HepG2 (cell line): ENCODE measurements at regions not wholly inside any gene's neighbourhood (a gene's known extent, or its start where the extent isn't known, plus 50 kb on each side); places are given as distances from the start of the nearest gene placed in this dataset.

Experiments
- ARNTL ChIP-seq: sonication (generic); formaldehyde crosslinking; IDR thresholded peaks from 2 replicates; pipeline ENCODE4 v1.4.0; 2020; ENCODE audit warnings: mild to moderate bottlenecking, missing genetic modification reagents
- CREBL2 ChIP-seq: sonication (generic); formaldehyde crosslinking; IDR thresholded peaks from 2 replicates; pipeline ENCODE4 v1.8.1; 2023; ENCODE audit warnings: missing genetic modification reagents, mild to moderate bottlenecking, borderline replicate concordance
- CREM ChIP-seq, 2 experiments: sonication (generic) in 1 of 2; formaldehyde crosslinking in 1 of 2; IDR thresholded peaks; 2 replicates each; pipeline versions ENCODE4 v1.4.0 to v1.6.1; 2016 to 2020; ENCODE audit warnings: antibody characterized with exemption in 1 of 2, mild to moderate bottlenecking in 1 of 2, missing genetic modification reagents in 1 of 2
- FLYWCH1 ChIP-seq: sonication (generic); formaldehyde crosslinking; IDR thresholded peaks from 2 replicates; pipeline ENCODE4 v1.8.1; 2023; ENCODE audit warnings: mild to moderate bottlenecking, missing genetic modification reagents
- FOXO1 ChIP-seq: sonication (generic); formaldehyde crosslinking; IDR thresholded peaks from 2 replicates; pipeline ENCODE4 v1.4.0; 2020; ENCODE audit warnings: missing genetic modification reagents
- GLMP ChIP-seq: sonication (generic); formaldehyde crosslinking; IDR thresholded peaks from 2 replicates; pipeline ENCODE4 v1.9.0; 2021; ENCODE audit warnings: missing genetic modification reagents, mild to moderate bottlenecking, borderline replicate concordance
- GMEB1 ChIP-seq: sonication (generic); formaldehyde crosslinking; IDR thresholded peaks from 2 replicates; pipeline ENCODE4 v1.5.1; 2020; ENCODE audit warnings: missing genetic modification reagents, mild to moderate bottlenecking, borderline replicate concordance
- HDAC1 ChIP-seq: sonication (generic); formaldehyde crosslinking; IDR thresholded peaks from 2 replicates; pipeline ENCODE4 v1.5.1; 2020; ENCODE audit warnings: mild to moderate bottlenecking, missing genetic modification reagents
- HMGXB4 ChIP-seq, 2 experiments: sonication (generic) in 1 of 2; formaldehyde crosslinking in 1 of 2; IDR thresholded peaks; 2 replicates each; pipeline versions ENCODE4 v1.4.0 to v1.6.1; 2018 to 2020; ENCODE audit warnings: missing genetic modification reagents in 2 of 2, borderline replicate concordance in 1 of 2, low read depth in 1 of 2, mild to moderate bottlenecking in 1 of 2, missing biosample characterization in 1 of 2
- HNF4A ChIP-seq: sonication (generic); formaldehyde crosslinking; IDR thresholded peaks from 2 replicates; pipeline ENCODE4 v1.4.0; 2020; ENCODE audit warnings: missing genetic modification reagents
- MAFG ChIP-seq: sonication (generic); formaldehyde crosslinking; IDR thresholded peaks from 2 replicates; pipeline ENCODE4 v1.5.1; 2020; ENCODE audit warnings: mild to moderate bottlenecking, missing genetic modification reagents
- MED13 ChIP-seq: sonication (generic); formaldehyde crosslinking; IDR thresholded peaks from 2 replicates; pipeline ENCODE4 v1.5.0; 2020; ENCODE audit warnings: missing genetic modification reagents
- MEF2D ChIP-seq: sonication (generic); formaldehyde crosslinking; IDR thresholded peaks from 2 replicates; pipeline ENCODE4 v1.5.1; 2020; ENCODE audit warnings: mild to moderate bottlenecking, missing genetic modification reagents
- MLLT10 ChIP-seq: sonication (generic); formaldehyde crosslinking; IDR thresholded peaks from 2 replicates; pipeline ENCODE4 v1.4.0; 2020; ENCODE audit warnings: missing genetic modification reagents
- MXI1 ChIP-seq: IDR thresholded peaks from 3 replicates; pipeline ENCODE4 v1.6.1; 2012; ENCODE audit warnings: low read depth, low read length, inconsistent platforms, borderline replicate concordance
- NR2C2 ChIP-seq: sonication (generic); formaldehyde crosslinking; IDR thresholded peaks from 2 replicates; pipeline ENCODE4 v1.4.0; 2020; ENCODE audit warnings: missing genetic modification reagents, mild to moderate bottlenecking, moderate library complexity, borderline replicate concordance
- PLRG1 ChIP-seq: fragments of 450-650 bp; conservative IDR thresholded peaks from 2 replicates; pipeline ENCODE4 v1.6.1; 2016
- SMAD1 ChIP-seq: sonication (generic); formaldehyde crosslinking; IDR thresholded peaks from 2 replicates; pipeline ENCODE4 v1.4.0; 2020; ENCODE audit warnings: missing genetic modification reagents, low read depth, mild to moderate bottlenecking, borderline replicate concordance
- SPEN ChIP-seq: sonication (generic); formaldehyde crosslinking; IDR thresholded peaks from 2 replicates; pipeline ENCODE4 v1.5.1; 2020; ENCODE audit warnings: low read depth, mild to moderate bottlenecking, missing genetic modification reagents
- SYNCRIP ChIP-seq: fragments of 200-400 bp; formaldehyde crosslinking; IDR thresholded peaks from 2 replicates; pipeline ENCODE4 v1.6.1; 2018; ENCODE audit warnings: mild to moderate bottlenecking, low read depth, low read length; ENCODE audit not compliant: insufficient read depth
- ZFP37 ChIP-seq: sonication (generic); formaldehyde crosslinking; IDR thresholded peaks from 2 replicates; pipeline ENCODE4 v1.4.0; 2020; ENCODE audit warnings: missing genetic modification reagents, borderline replicate concordance
- ZMYM3 ChIP-seq: sonication (generic); formaldehyde crosslinking; IDR thresholded peaks from 2 replicates; pipeline ENCODE4 v1.5.1; 2020; ENCODE audit warnings: mild to moderate bottlenecking, missing genetic modification reagents
- ZNF563 ChIP-seq: sonication (generic); formaldehyde crosslinking; IDR thresholded peaks from 2 replicates; pipeline ENCODE4 v1.8.0; 2022; ENCODE audit warnings: mild to moderate bottlenecking, moderate library complexity, missing genetic modification reagents
- ZNF570 ChIP-seq: sonication (generic); formaldehyde crosslinking; IDR thresholded peaks from 2 replicates; pipeline ENCODE4 v1.4.0; 2020; ENCODE audit warnings: mild to moderate bottlenecking, missing genetic modification reagents, borderline replicate concordance
- ZNF709 ChIP-seq: sonication (generic); formaldehyde crosslinking; IDR thresholded peaks from 2 replicates; pipeline ENCODE4 v1.5.0; 2020; ENCODE audit warnings: mild to moderate bottlenecking, missing genetic modification reagents
- ZNF713 ChIP-seq: sonication (generic); formaldehyde crosslinking; IDR thresholded peaks from 2 replicates; pipeline ENCODE4 v1.4.0; 2020; ENCODE audit warnings: mild to moderate bottlenecking, missing genetic modification reagents
- ZNF75D ChIP-seq: sonication (generic); formaldehyde crosslinking; IDR thresholded peaks from 2 replicates; pipeline ENCODE4 v1.8.1; 2023; ENCODE audit warnings: missing genetic modification reagents, mild to moderate bottlenecking, borderline replicate concordance
- ZSCAN9 ChIP-seq: IDR thresholded peaks from 2 replicates; pipeline ENCODE4 v1.6.1; 2016; ENCODE audit warnings: borderline replicate concordance

GRCh38 chr9:78406933-78407332, 110.0 kb downstream of the PSAT1 start (continued):
- TF ChIP-seq CREBL2 (CRISPR knock-in tag) (no peak), MED13 (CRISPR knock-in tag) (no peak), MXI1 (peak; percentile 61; the same call in 1 of the 3 replicates), ZNF563 (CRISPR knock-in tag) (no peak), ZSCAN9 (CRISPR knock-in tag) (0 out of 2 replicates have a peak, but pooled peaks have one; percentile 64), FOXO1 (CRISPR knock-in tag) (peak; percentile 76), ZMYM3 (CRISPR knock-in tag) (no peak), FLYWCH1 (no peak), ZNF713 (CRISPR knock-in tag) (no peak), SMAD1 (CRISPR knock-in tag) (no peak), MEF2D (CRISPR knock-in tag) (no peak), SPEN (CRISPR knock-in tag) (no peak), ZNF709 (CRISPR knock-in tag) (no peak), HDAC1 (CRISPR knock-in tag) (peak; percentile 65), GLMP (CRISPR knock-in tag) (no peak), ARNTL (CRISPR knock-in tag) (no peak), NR2C2 (CRISPR knock-in tag) (0 out of 2 replicates have a peak, but pooled peaks have one; percentile 32), MAFG (CRISPR knock-in tag) (no peak), HMGXB4 (CRISPR knock-in tag; IDR thresholded peaks at IDR 0.05; ENCODE audit: borderline replicate concordance in 1 of 2, low read depth in 1 of 2) (no peak), SYNCRIP (no peak), CREM (IDR thresholded peaks at IDR 0.05) (peak; percentile 63; the same call in 1 of the 2 replicates), CREM (CRISPR knock-in tag; IDR thresholded peaks at IDR 0.05) (no peak), ZNF75D (no peak), HNF4A (CRISPR knock-in tag) (peak; percentile 64; the same call in 1 of the 2 replicates), ZNF570 (CRISPR knock-in tag) (no peak), PLRG1 (no peak), MLLT10 (no peak), ZFP37 (CRISPR knock-in tag) (no peak), GMEB1 (CRISPR knock-in tag) (no peak; the same call in 1 of the 2 replicates)
